GOT3 (cell line): ENCODE measurements at regions not wholly inside any gene's neighbourhood (a gene's known extent, or its start where the extent isn't known, plus 50 kb on each side); places are given as distances from the start of the nearest gene placed in this dataset.

Experiments
- DNase-seq: peaks from one replicate; lab custom pipeline; 2025; ENCODE audit warnings: mixed read lengths; lab: John Stamatoyannopoulos, UW

GRCh38 chr15:46646490-46646889, 1011.7 kb downstream of the SQOR start:
- no peak for DNase-seq

- DNase-seq = no peak
These were observed 1012.2 kb downstream of the SQOR start for GRCh38 chr15:46647046-46647445.

- DNase-seq = no peak
These were observed 1017.4 kb downstream of the SQOR start for GRCh38 chr15:46652266-46652665.

GRCh38 chr15:46654993-46655392, 1020.2 kb downstream of the SQOR start:
- no peak for DNase-seq

- DNase-seq = no peak
These were observed 1025.4 kb downstream of the SQOR start for GRCh38 chr15:46660096-46660842.

GRCh38 chr15:46670258-46670657, 1035.4 kb downstream of the SQOR start:
- DNase-seq = no peak

GRCh38 chr15:46671336-46671735, 1036.5 kb downstream of the SQOR start:
- no peak for DNase-seq

- DNase-seq = no peak
These were observed 1037.2 kb downstream of the SQOR start for GRCh38 chr15:46672041-46672440.

GRCh38 chr15:46676233-46677206, 1040.8 kb upstream of the SEMA6D start:
- DNase-seq = no peak

- no peak for DNase-seq
These were observed 1039.8 kb upstream of the SEMA6D start for GRCh38 chr15:46677491-46677890.

GRCh38 chr15:46681901-46682300, 1035.4 kb upstream of the SEMA6D start:
- no peak for DNase-seq

GRCh38 chr15:46682969-46683791, 1034.1 kb upstream of the SEMA6D start:
- DNase-seq = no peak

GRCh38 chr15:46685096-46685495, 1032.2 kb upstream of the SEMA6D start:
- no peak for DNase-seq

- no peak for DNase-seq
These were observed 1031.6 kb upstream of the SEMA6D start for GRCh38 chr15:46685681-46686080.

- no peak for DNase-seq
These were observed 1021.0 kb upstream of the SEMA6D start for GRCh38 chr15:46696281-46696680.

- DNase-seq = no peak
These were observed 1016.0 kb upstream of the SEMA6D start for GRCh38 chr15:46701346-46701745.

- DNase-seq = no peak
These were observed 1015.4 kb upstream of the SEMA6D start for GRCh38 chr15:46701896-46702295.

GRCh38 chr15:46703020-46703861, 1014.1 kb upstream of the SEMA6D start:
- no peak for DNase-seq

- DNase-seq = no peak
These were observed 1013.3 kb upstream of the SEMA6D start for GRCh38 chr15:46703871-46704637.

- no peak for DNase-seq
These were observed 1009.9 kb upstream of the SEMA6D start for GRCh38 chr15:46707452-46707851.
